ENCODE measurements at regions not wholly inside any gene's neighbourhood (a gene's known extent, or its start where the extent isn't known, plus 50 kb on each side); places are given as distances from the start of the nearest gene placed in this dataset.

GRCh38 chr20:55159230-55159629, 683.8 kb downstream of the DOK5 start:
- H3K36me3 Mint-ChIP-seq (ENCODE audit: unreplicated experiment): no peaks in the 10 kb centered on the region
- DNase-seq: no peak
- no peaks in the 10 kb centered on the region for H3K4me1 Mint-ChIP-seq (ENCODE audit: low read depth, unreplicated experiment)
- H3K27me3 Mint-ChIP-seq (ENCODE audit: unreplicated experiment): no peaks in the 10 kb centered on the region
- TF ChIP-seq CTCF (IDR thresholded peaks at IDR 0.05; ENCODE audit: partially characterized antibody, unreplicated experiment): no peak
- peaks cover 2% of the 10 kb centered on the region for H3K9me3 Mint-ChIP-seq (ENCODE audit: unreplicated experiment)
- no peak overlapping the region for H3K4me3 Mint-ChIP-seq (ENCODE audit: unreplicated experiment)
- no peak overlapping the region for H3K27ac Mint-ChIP-seq (ENCODE audit: unreplicated experiment)

- Mint-ChIP-seq H3K27me3 (ENCODE audit: unreplicated experiment) (no peaks in the 10 kb centered on the region), H3K4me1 (ENCODE audit: low read depth, unreplicated experiment) (no peaks in the 10 kb centered on the region), H3K4me3 (ENCODE audit: unreplicated experiment) (no peak overlapping the region), H3K36me3 (ENCODE audit: unreplicated experiment) (no peaks in the 10 kb centered on the region), H3K9me3 (ENCODE audit: unreplicated experiment) (peaks cover 2% of the 10 kb centered on the region), H3K27ac (ENCODE audit: unreplicated experiment) (no peak overlapping the region)
- TF ChIP-seq CTCF (IDR thresholded peaks at IDR 0.05; ENCODE audit: partially characterized antibody, unreplicated experiment): no peak
- no peak for DNase-seq
Observed at GRCh38 chr20:55158446-55158845, 683.1 kb downstream of the DOK5 start.

- no peak overlapping the region for H3K27ac Mint-ChIP-seq (ENCODE audit: unreplicated experiment)
- H3K9me3 Mint-ChIP-seq (ENCODE audit: unreplicated experiment): no peaks in the 10 kb centered on the region
- no peaks in the 10 kb centered on the region for H3K4me1 Mint-ChIP-seq (ENCODE audit: low read depth, unreplicated experiment)
- no peak overlapping the region for H3K4me3 Mint-ChIP-seq (ENCODE audit: unreplicated experiment)
- no peak for TF ChIP-seq CTCF (IDR thresholded peaks at IDR 0.05; ENCODE audit: partially characterized antibody, unreplicated experiment)
- H3K27me3 Mint-ChIP-seq (ENCODE audit: unreplicated experiment): no peaks in the 10 kb centered on the region
- H3K36me3 Mint-ChIP-seq (ENCODE audit: unreplicated experiment): no peaks in the 10 kb centered on the region
- DNase-seq: no peak
Observed at GRCh38 chr20:55155360-55155759, 680.0 kb downstream of the DOK5 start.

GRCh38 chr20:55153001-55153645, 677.7 kb downstream of the DOK5 start:
- no peak overlapping the region for H3K4me3 Mint-ChIP-seq (ENCODE audit: unreplicated experiment)
- no peaks in the 10 kb centered on the region for H3K4me1 Mint-ChIP-seq (ENCODE audit: low read depth, unreplicated experiment)

More at GRCh38 chr20:55153001-55153645, 677.7 kb downstream of the DOK5 start:
- no peak for DNase-seq
- Mint-ChIP-seq H3K36me3 (ENCODE audit: unreplicated experiment) (no peaks in the 10 kb centered on the region), H3K27me3 (ENCODE audit: unreplicated experiment) (no peaks in the 10 kb centered on the region), H3K27ac (ENCODE audit: unreplicated experiment) (no peak overlapping the region), H3K9me3 (ENCODE audit: unreplicated experiment) (peaks cover 2% of the 10 kb centered on the region)
- no peak for TF ChIP-seq CTCF (IDR thresholded peaks at IDR 0.05; ENCODE audit: partially characterized antibody, unreplicated experiment)

Data from glutamatergic neuron (in vitro differentiated cells).